ENCODE measurements at regions not wholly inside any gene's neighbourhood (a gene's known extent, or its start where the extent isn't known, plus 50 kb on each side); places are given as distances from the start of the nearest gene placed in this dataset.
A peak's percentile ranks its signal among the peaks of the same experiment; 100 is the strongest.

- no peak for TF ChIP-seq CTCF (IDR thresholded peaks at IDR 0.05; ENCODE audit: borderline replicate concordance)
- H3K27ac ChIP-seq (replicated peaks) = no peak overlapping the region
- intact Hi-C loops (cut with micrococcal nuclease) = no loop called here
Measured at GRCh38 chr13:106799781-106800335, 231.9 kb upstream of the ARGLU1 start.

GRCh38 chr13:106797081-106797640 is 229.2 kb upstream of the ARGLU1 start:
- intact Hi-C loops (cut with micrococcal nuclease) = no loop called here
- Histone ChIP-seq H3K27me3 (ENCODE audit: low read depth) (peaks cover 5% of the 10 kb centered on the region), H3K9me3 (replicated peaks) (no peaks in the 10 kb centered on the region), H3K27ac (replicated peaks) (no peak overlapping the region), H3K4me3 (no peak overlapping the region), H3K36me3 (no peaks in the 10 kb centered on the region), H3K4me1 (no peaks in the 10 kb centered on the region)
- no peak for DNase-seq
- no peak for TF ChIP-seq CTCF (IDR thresholded peaks at IDR 0.05; ENCODE audit: borderline replicate concordance)

More at GRCh38 chr13:106799781-106800335, 231.9 kb upstream of the ARGLU1 start:
- H3K4me1 ChIP-seq = no peaks in the 10 kb centered on the region
- H3K9me3 ChIP-seq (replicated peaks) = no peaks in the 10 kb centered on the region
- H3K27me3 ChIP-seq (ENCODE audit: low read depth) = peaks cover 5% of the 10 kb centered on the region
- no peaks in the 10 kb centered on the region for H3K36me3 ChIP-seq
- no peak overlapping the region for H3K4me3 ChIP-seq
- no peak for DNase-seq

GRCh38 chr13:106796280-106797047 is 228.5 kb upstream of the ARGLU1 start:
- intact Hi-C loops (cut with micrococcal nuclease) = no loop called here
- H3K27ac ChIP-seq (replicated peaks) = no peak overlapping the region
- TF ChIP-seq CTCF (IDR thresholded peaks at IDR 0.05; ENCODE audit: borderline replicate concordance) = no peak
- peaks cover 5% of the 10 kb centered on the region for H3K27me3 ChIP-seq (ENCODE audit: low read depth)
- DNase-seq = no peak
- H3K4me1 ChIP-seq = no peaks in the 10 kb centered on the region
- no peaks in the 10 kb centered on the region for H3K9me3 ChIP-seq (replicated peaks)
- peak overlapping the region; percentile 52 for H3K4me3 ChIP-seq
- no peaks in the 10 kb centered on the region for H3K36me3 ChIP-seq

GRCh38 chr13:106795847-106796246 is 227.9 kb upstream of the ARGLU1 start:
- H3K4me3 ChIP-seq = peak overlapping the region; percentile 52
- no peaks in the 10 kb centered on the region for H3K36me3 ChIP-seq
- no peaks in the 10 kb centered on the region for H3K9me3 ChIP-seq (replicated peaks)
- no peak for DNase-seq
- TF ChIP-seq CTCF (IDR thresholded peaks at IDR 0.05; ENCODE audit: borderline replicate concordance) = no peak
- intact Hi-C loops (cut with micrococcal nuclease) = no loop called here
- no peak overlapping the region for H3K27ac ChIP-seq (replicated peaks)
- peaks cover 5% of the 10 kb centered on the region for H3K27me3 ChIP-seq (ENCODE audit: low read depth)
- H3K4me1 ChIP-seq = no peaks in the 10 kb centered on the region

GRCh38 chr13:106794117-106794516 is 226.2 kb upstream of the ARGLU1 start:
- TF ChIP-seq CTCF (IDR thresholded peaks at IDR 0.05; ENCODE audit: borderline replicate concordance) = no peak
- intact Hi-C loops (cut with micrococcal nuclease) = no loop called here
- no peaks in the 10 kb centered on the region for H3K9me3 ChIP-seq (replicated peaks)

More at GRCh38 chr13:106794117-106794516, 226.2 kb upstream of the ARGLU1 start:
- no peaks in the 10 kb centered on the region for H3K36me3 ChIP-seq
- H3K4me1 ChIP-seq = no peaks in the 10 kb centered on the region
- no peak overlapping the region for H3K27ac ChIP-seq (replicated peaks)
- H3K27me3 ChIP-seq (ENCODE audit: low read depth) = peaks cover 5% of the 10 kb centered on the region
- H3K4me3 ChIP-seq = no peak overlapping the region
- no peak for DNase-seq

Data from left ventricle myocardium inferior (tissue), 1 donor.